ENCODE measurements at regions not wholly inside any gene's neighbourhood (a gene's known extent, or its start where the extent isn't known, plus 50 kb on each side); places are given as distances from the start of the nearest gene placed in this dataset.
"Not testable (repeated sequence)": the region's sequence is repeated elsewhere in the genome, so short reads cannot be mapped to it uniquely, and the experiment has no call there.

DNA sequence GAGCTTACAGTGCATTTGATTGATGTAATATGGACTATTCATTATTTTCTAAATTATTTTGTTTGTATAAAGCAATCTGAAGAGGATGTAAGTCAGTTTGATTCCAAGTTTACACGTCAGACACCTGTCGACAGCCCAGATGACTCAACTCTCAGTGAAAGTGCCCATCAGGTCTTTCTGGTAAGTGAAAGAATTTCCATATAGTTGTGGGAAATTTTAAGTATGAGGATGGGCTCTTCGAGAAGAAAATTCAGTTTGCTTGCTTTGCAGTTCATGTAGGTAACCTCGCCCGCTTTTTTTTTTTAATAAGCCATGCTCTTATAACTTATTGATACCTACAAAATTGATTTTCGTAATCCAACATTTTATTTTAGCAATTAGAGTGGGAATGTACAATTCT is 151.6 kb downstream of the CDRT15L2 start:
- H3K36me3 Mint-ChIP-seq (ENCODE audit: low read depth); H3K4me1 Mint-ChIP-seq; ATAC-seq; H3K27ac Mint-ChIP-seq; H3K9me3 ChIP-seq (ENCODE audit: control insufficient read depth, low read length, poor library complexity, severe bottlenecking); DNase-seq; H3K4me3 Mint-ChIP-seq: not testable (repeated sequence)
- peaks cover 38% of the 10 kb centered on the region for H3K27me3 Mint-ChIP-seq

GRCh38 chr17:20733923-20734322 is 154.4 kb downstream of the CDRT15L2 start:
- H3K27me3 Mint-ChIP-seq = peaks cover 27% of the 10 kb centered on the region
- H3K4me1 Mint-ChIP-seq = peaks cover 4% of the 10 kb centered on the region
- H3K4me3 Mint-ChIP-seq = no peak overlapping the region
- no peak for DNase-seq
- ATAC-seq = no peak
- no peaks in the 10 kb centered on the region for H3K9me3 ChIP-seq (ENCODE audit: control insufficient read depth, low read length, poor library complexity, severe bottlenecking)
- peaks cover 4% of the 10 kb centered on the region for H3K36me3 Mint-ChIP-seq (ENCODE audit: low read depth)
- no peak overlapping the region for H3K27ac Mint-ChIP-seq

DNA sequence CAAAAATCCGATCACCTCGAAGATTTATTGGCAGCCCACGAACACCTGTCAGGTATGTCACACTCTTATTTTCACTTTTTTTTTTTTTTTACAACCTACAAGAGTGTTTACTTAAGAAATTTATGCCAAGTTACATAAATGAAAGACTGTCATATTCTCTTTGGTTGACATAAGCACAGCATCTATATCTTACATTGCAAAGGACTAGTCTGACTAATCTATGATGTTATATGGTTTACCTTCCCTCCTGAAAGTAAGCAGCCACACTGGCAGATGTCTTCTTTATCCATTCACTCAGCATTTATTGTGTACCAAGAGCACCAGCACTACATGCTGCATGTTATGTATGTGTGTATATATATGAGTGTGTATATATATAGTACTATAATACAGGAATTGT is 156.3 kb downstream of the CDRT15L2 start:
- Mint-ChIP-seq H3K36me3 (ENCODE audit: low read depth) (peaks cover 4% of the 10 kb centered on the region), H3K4me3 (no peak overlapping the region), H3K27ac (no peak overlapping the region), H3K27me3 (peaks cover 20% of the 10 kb centered on the region), H3K4me1 (peaks cover 4% of the 10 kb centered on the region)
- ATAC-seq (no peak), DNase-seq (no peak)
- H3K9me3 ChIP-seq (ENCODE audit: control insufficient read depth, low read length, poor library complexity, severe bottlenecking) = no peaks in the 10 kb centered on the region

DNA sequence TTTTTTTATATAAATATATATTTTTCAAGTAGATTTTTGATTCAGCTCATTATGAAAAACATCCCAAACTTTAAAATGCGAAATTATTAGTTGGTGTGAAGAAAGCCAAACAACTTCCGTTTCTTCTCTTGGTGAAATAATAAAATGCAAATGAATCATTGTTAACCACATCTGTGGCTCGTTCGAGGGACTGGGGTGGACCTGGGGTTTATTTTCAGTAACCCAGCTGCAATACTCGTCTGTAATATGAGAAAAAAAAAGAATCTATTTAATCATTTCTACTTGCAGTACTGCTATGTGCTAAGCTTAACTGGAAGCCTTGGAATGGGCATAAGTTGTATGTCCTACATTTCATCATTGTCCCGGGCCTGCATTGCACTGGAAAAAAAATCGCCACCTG is 158.1 kb downstream of the CDRT15L2 start:
- not testable (repeated sequence) for H3K4me1 Mint-ChIP-seq, H3K4me3 Mint-ChIP-seq, DNase-seq

GRCh38 chr17:20771104-20771503 is 191.6 kb downstream of the CDRT15L2 start:
- Mint-ChIP-seq H3K36me3 (ENCODE audit: low read depth) (no peaks in the 10 kb centered on the region), H3K27ac (no peak overlapping the region), H3K4me3 (no peak overlapping the region), H3K4me1 (no peaks in the 10 kb centered on the region), H3K27me3 (peaks cover 14% of the 10 kb centered on the region)
- ATAC-seq (no peak), DNase-seq (no peak)
- H3K9me3 ChIP-seq (ENCODE audit: control insufficient read depth, low read length, poor library complexity, severe bottlenecking) = no peaks in the 10 kb centered on the region

More for the DNA sequence above, 158.1 kb downstream of the CDRT15L2 start:
- not testable (repeated sequence) for H3K9me3 ChIP-seq (ENCODE audit: control insufficient read depth, low read length, poor library complexity, severe bottlenecking); H3K27ac Mint-ChIP-seq; ATAC-seq; H3K36me3 Mint-ChIP-seq (ENCODE audit: low read depth)
- peaks cover 27% of the 10 kb centered on the region for H3K27me3 Mint-ChIP-seq

DNA sequence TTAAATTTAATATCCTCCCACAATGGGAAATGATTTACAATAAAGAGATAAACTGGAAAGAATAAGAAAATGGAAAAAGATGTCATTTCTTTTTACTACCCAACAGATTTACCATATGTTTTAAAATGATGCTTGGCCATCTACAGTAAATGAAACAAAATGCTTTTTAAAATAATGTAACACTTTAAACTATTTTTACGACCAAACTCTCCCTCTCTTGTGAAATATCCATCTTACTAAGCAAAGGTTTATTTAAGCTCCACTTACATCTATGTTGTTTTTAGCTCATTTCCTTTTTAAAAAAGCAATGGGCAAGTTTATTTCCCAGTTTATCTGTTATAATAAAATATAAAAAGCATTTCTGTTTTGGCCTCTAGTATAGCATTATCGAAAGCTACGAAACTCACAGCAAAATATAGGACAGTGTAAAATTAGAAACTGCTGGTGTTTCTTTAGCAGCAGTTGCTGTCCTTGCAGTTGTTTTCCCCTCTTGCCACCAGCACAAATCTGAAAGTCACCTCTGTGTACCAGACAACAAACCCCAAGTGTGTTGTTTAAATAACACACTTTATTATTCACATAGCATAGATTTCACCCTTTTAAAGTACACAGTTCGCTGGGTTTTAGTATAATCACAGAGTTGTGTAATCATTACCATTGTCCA is 195.1 kb downstream of the CDRT15L2 start:
- ATAC-seq (no peak), DNase-seq (no peak)
- no peaks in the 10 kb centered on the region for H3K36me3 Mint-ChIP-seq (ENCODE audit: low read depth)
- H3K4me3 Mint-ChIP-seq = no peak overlapping the region
- H3K27ac Mint-ChIP-seq = no peak overlapping the region
- H3K27me3 Mint-ChIP-seq = peaks cover 13% of the 10 kb centered on the region
- H3K4me1 Mint-ChIP-seq = no peaks in the 10 kb centered on the region
- H3K9me3 ChIP-seq (ENCODE audit: control insufficient read depth, low read length, poor library complexity, severe bottlenecking) = no peaks in the 10 kb centered on the region

DNA sequence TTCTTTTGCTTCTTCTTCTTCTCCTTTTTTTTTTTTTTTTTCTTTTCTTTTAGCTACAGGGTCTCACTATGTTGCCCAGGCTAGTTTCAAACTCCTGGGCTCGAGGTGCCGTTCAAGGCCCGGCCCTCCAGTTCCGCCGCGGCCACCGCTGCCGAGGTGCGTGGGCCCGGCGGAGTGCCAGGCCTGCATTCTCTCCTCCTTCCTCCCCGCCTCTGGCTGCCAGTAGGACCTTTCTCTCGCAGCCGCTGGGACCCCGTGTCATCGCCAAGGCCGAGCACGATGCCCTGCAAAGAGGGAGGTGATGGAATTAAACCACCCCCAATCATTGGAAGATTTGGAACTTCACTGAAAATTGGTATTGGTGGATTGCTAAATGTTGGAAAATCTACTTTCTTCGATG is 195.8 kb downstream of the CDRT15L2 start:
- DNase-seq (no peak), ATAC-seq (no peak)
- H3K9me3 ChIP-seq (ENCODE audit: control insufficient read depth, low read length, poor library complexity, severe bottlenecking) = no peaks in the 10 kb centered on the region
- Mint-ChIP-seq H3K27ac (no peak overlapping the region), H3K4me1 (no peaks in the 10 kb centered on the region), H3K36me3 (ENCODE audit: low read depth) (no peaks in the 10 kb centered on the region), H3K27me3 (peaks cover 13% of the 10 kb centered on the region), H3K4me3 (no peak overlapping the region)

DNA sequence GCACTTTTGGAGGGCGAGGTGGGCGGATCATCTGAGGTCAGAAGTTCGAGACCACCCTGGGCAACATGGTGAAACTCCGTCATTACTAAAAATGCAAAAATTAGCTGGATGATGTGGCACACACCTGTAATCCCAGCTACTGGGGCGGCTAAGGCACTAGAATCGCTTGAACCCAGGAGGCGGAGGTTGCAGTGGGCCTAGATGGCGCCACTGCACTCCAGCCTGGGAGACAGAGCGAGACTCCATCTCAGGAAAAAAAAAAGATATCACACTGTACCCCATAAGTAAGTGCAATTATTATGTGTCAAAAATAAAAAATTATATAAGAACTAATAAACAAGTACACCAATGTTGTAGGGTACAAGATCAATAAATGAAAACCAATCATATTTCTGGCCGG is 200.0 kb downstream of the CDRT15L2 start:
- ATAC-seq (no peak), DNase-seq (no peak)
- Mint-ChIP-seq H3K4me1 (no peaks in the 10 kb centered on the region), H3K27ac (no peak overlapping the region), H3K27me3 (peaks cover 21% of the 10 kb centered on the region), H3K36me3 (ENCODE audit: low read depth) (no peaks in the 10 kb centered on the region), H3K4me3 (no peak overlapping the region)
- no peaks in the 10 kb centered on the region for H3K9me3 ChIP-seq (ENCODE audit: control insufficient read depth, low read length, poor library complexity, severe bottlenecking)

GRCh38 chr17:20781260-20781659 is 201.7 kb downstream of the CDRT15L2 start:
- DNase-seq = no peak
- Mint-ChIP-seq H3K27me3 (peaks cover 18% of the 10 kb centered on the region), H3K36me3 (ENCODE audit: low read depth) (no peaks in the 10 kb centered on the region), H3K4me3 (no peak overlapping the region), H3K27ac (no peak overlapping the region), H3K4me1 (no peaks in the 10 kb centered on the region)
- no peaks in the 10 kb centered on the region for H3K9me3 ChIP-seq (ENCODE audit: control insufficient read depth, low read length, poor library complexity, severe bottlenecking)
- no peak for ATAC-seq

DNA sequence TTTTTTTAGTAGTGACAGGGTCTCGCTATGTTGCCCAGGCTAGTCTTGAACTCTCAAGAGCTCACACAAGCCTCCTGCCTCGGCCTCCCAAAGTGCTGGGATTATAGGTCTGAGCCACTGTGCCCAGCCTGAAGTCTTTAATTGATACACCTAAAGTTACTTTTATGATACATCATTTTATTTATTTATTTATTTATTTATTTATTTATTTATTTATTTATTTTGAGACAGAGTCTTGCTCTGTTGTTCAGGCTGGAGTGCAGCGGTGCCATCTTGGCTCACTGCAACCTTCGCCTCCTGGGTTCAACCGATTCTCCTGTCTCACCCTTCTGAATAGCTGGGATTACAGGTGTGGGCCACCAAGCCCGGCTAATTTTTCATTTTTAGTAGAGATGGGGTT is 202.3 kb downstream of the CDRT15L2 start:
- ATAC-seq; H3K4me3 Mint-ChIP-seq; H3K4me1 Mint-ChIP-seq; DNase-seq; H3K27ac Mint-ChIP-seq; H3K36me3 Mint-ChIP-seq (ENCODE audit: low read depth); H3K9me3 ChIP-seq (ENCODE audit: control insufficient read depth, low read length, poor library complexity, severe bottlenecking): not testable (repeated sequence)
- H3K27me3 Mint-ChIP-seq = peaks cover 18% of the 10 kb centered on the region

DNA sequence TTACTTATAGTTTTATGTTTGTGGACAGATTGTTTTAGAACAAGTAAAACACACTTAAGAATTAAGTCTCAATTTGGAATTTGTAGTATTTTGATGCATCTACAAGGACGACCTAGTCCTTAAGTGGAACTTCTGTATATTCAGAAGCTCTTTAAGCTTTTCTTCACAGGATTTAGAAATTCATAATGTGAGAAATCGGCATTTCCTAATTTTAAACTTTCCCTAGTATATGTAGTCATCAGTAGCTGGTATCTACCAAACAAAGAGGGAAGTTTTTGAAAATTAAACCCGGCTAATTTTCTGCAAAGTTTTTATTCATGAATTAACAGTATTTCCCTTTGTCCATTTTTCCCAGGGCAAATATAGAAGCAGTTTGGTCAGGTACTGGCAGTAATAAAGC is 203.6 kb downstream of the CDRT15L2 start:
- Mint-ChIP-seq H3K4me3 (no peak overlapping the region), H3K27ac (no peak overlapping the region), H3K27me3 (peaks cover 29% of the 10 kb centered on the region), H3K4me1 (no peaks in the 10 kb centered on the region), H3K36me3 (ENCODE audit: low read depth) (no peaks in the 10 kb centered on the region)
- no peak for ATAC-seq
- no peak for DNase-seq
- no peaks in the 10 kb centered on the region for H3K9me3 ChIP-seq (ENCODE audit: control insufficient read depth, low read length, poor library complexity, severe bottlenecking)

- H3K9me3 ChIP-seq (ENCODE audit: control insufficient read depth, low read length, poor library complexity, severe bottlenecking) = no peaks in the 10 kb centered on the region
- no peaks in the 10 kb centered on the region for H3K36me3 Mint-ChIP-seq (ENCODE audit: low read depth)
- H3K4me1 Mint-ChIP-seq = no peaks in the 10 kb centered on the region
- peaks cover 34% of the 10 kb centered on the region for H3K27me3 Mint-ChIP-seq
- no peak for ATAC-seq
- no peak overlapping the region for H3K27ac Mint-ChIP-seq
- no peak overlapping the region for H3K4me3 Mint-ChIP-seq
- DNase-seq = no peak
Measured at GRCh38 chr17:20784100-20784665, 204.7 kb downstream of the CDRT15L2 start.

- no peaks in the 10 kb centered on the region for H3K9me3 ChIP-seq (ENCODE audit: control insufficient read depth, low read length, poor library complexity, severe bottlenecking)
- H3K36me3 Mint-ChIP-seq (ENCODE audit: low read depth) = no peaks in the 10 kb centered on the region
- ATAC-seq = no peak
- H3K4me1 Mint-ChIP-seq = no peaks in the 10 kb centered on the region
- no peak for DNase-seq
- no peak overlapping the region for H3K27ac Mint-ChIP-seq
- H3K27me3 Mint-ChIP-seq = peaks cover 34% of the 10 kb centered on the region
- no peak overlapping the region for H3K4me3 Mint-ChIP-seq
Measured at GRCh38 chr17:20787281-20787680, 207.8 kb downstream of the CDRT15L2 start.

DNA sequence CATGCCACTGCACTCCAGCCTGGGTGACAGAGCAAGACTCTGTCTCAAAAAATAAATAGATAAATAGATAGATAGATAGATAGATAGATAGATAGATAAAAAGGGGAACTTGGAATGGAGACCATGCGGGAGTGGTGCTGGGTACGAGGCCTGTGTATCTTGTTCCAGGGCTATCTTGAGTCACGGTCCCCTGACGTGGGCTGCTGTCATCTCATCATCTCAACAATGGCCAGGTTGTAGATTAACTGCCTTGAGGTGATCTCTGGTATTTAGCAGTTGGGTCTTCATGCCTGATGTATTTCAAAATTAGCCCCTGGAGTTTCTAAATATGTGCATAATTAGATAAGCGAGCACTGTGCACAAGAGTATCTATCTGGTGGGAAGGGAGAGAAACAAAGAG is 212.1 kb downstream of the CDRT15L2 start:
- no peaks in the 10 kb centered on the region for H3K36me3 Mint-ChIP-seq (ENCODE audit: low read depth)
- H3K27ac Mint-ChIP-seq = no peak overlapping the region
- H3K4me1 Mint-ChIP-seq = no peaks in the 10 kb centered on the region
- no peak for ATAC-seq
- H3K4me3 Mint-ChIP-seq = no peak overlapping the region
- peaks cover 16% of the 10 kb centered on the region for H3K27me3 Mint-ChIP-seq
- no peaks in the 10 kb centered on the region for H3K9me3 ChIP-seq (ENCODE audit: control insufficient read depth, low read length, poor library complexity, severe bottlenecking)
- no peak for DNase-seq

Measured in T-helper 17 cell (primary cell).